ENCODE measurements at regions not wholly inside any gene's neighbourhood (a gene's known extent, or its start where the extent isn't known, plus 50 kb on each side); places are given as distances from the start of the nearest gene placed in this dataset.

- Histone ChIP-seq H3K4me3 (ENCODE audit: low read depth, low read length, poor library complexity, severe bottlenecking) (no peak overlapping the region), H3K79me2 (ENCODE audit: insufficient read depth, low read depth, low read length) (no peaks in the 10 kb centered on the region), H3K36me3 (ENCODE audit: insufficient read depth, low read length) (no peaks in the 10 kb centered on the region), H4K20me1 (ENCODE audit: insufficient read depth, low read length) (no peaks in the 10 kb centered on the region), H3K9me3 (ENCODE audit: low read length) (no peaks in the 10 kb centered on the region), H3K4me2 (ENCODE audit: low read length) (no peak overlapping the region), H3K27ac (ENCODE audit: low read depth, low read length, poor library complexity, severe bottlenecking) (no peak overlapping the region), H3K9me2 (ENCODE audit: insufficient read depth, low read length) (no peaks in the 10 kb centered on the region), H3K4me1 (ENCODE audit: insufficient read depth, low read length, poor library complexity, severe bottlenecking) (no peaks in the 10 kb centered on the region), H2AFZ (ENCODE audit: low read length) (no peak overlapping the region)
- POLR2A ChIA-PET: no interaction called here
- TF ChIP-seq CTCF (conservative IDR thresholded peaks at IDR 0.05; ENCODE audit: low read length) (no peak), EZH2phosphoT487 (IDR thresholded peaks at IDR 0.05; ENCODE audit: borderline replicate concordance, low read depth, low read length) (no peak)
- CTCF ChIA-PET (ENCODE audit: unreplicated experiment): no interaction called here
- intact Hi-C loops (cut with micrococcal nuclease; ENCODE audit: unreplicated experiment): no loop called here
- no peak for DNase-seq (ENCODE audit: low spot score)
- BruUV-seq (replicated peaks): no TSS peak
Measured at GRCh38 chr5:4674166-4674565, 466.0 kb upstream of the ADAMTS16 start.

GRCh38 chr5:4676934-4677333, 463.2 kb upstream of the ADAMTS16 start:
- Histone ChIP-seq H3K4me3 (ENCODE audit: low read depth, low read length, poor library complexity, severe bottlenecking) (no peak overlapping the region), H3K9me3 (ENCODE audit: low read length) (no peaks in the 10 kb centered on the region), H3K4me2 (ENCODE audit: low read length) (no peak overlapping the region), H3K36me3 (ENCODE audit: insufficient read depth, low read length) (no peaks in the 10 kb centered on the region), H4K20me1 (ENCODE audit: insufficient read depth, low read length) (no peaks in the 10 kb centered on the region), H3K27ac (ENCODE audit: low read depth, low read length, poor library complexity, severe bottlenecking) (no peak overlapping the region), H3K4me1 (ENCODE audit: insufficient read depth, low read length, poor library complexity, severe bottlenecking) (no peaks in the 10 kb centered on the region), H2AFZ (ENCODE audit: low read length) (no peak overlapping the region), H3K79me2 (ENCODE audit: insufficient read depth, low read depth, low read length) (no peaks in the 10 kb centered on the region), H3K9me2 (ENCODE audit: insufficient read depth, low read length) (no peaks in the 10 kb centered on the region)
- TF ChIP-seq EZH2phosphoT487 (IDR thresholded peaks at IDR 0.05; ENCODE audit: borderline replicate concordance, low read depth, low read length) (no peak), CTCF (conservative IDR thresholded peaks at IDR 0.05; ENCODE audit: low read length) (no peak)
- no peak for DNase-seq (ENCODE audit: low spot score)
- intact Hi-C loops (cut with micrococcal nuclease; ENCODE audit: unreplicated experiment): no loop called here
- POLR2A ChIA-PET: no interaction called here
- CTCF ChIA-PET (ENCODE audit: unreplicated experiment): no interaction called here
- no TSS peak for BruUV-seq (replicated peaks)

GRCh38 chr5:4684946-4685345, 455.2 kb upstream of the ADAMTS16 start:
- no peaks in the 10 kb centered on the region for H3K9me2 ChIP-seq (ENCODE audit: insufficient read depth, low read length)
- H3K9me3 ChIP-seq (ENCODE audit: low read length): no peaks in the 10 kb centered on the region
- H3K36me3 ChIP-seq (ENCODE audit: insufficient read depth, low read length): no peaks in the 10 kb centered on the region
- no peak overlapping the region for H2AFZ ChIP-seq (ENCODE audit: low read length)
- TF ChIP-seq EZH2phosphoT487 (IDR thresholded peaks at IDR 0.05; ENCODE audit: borderline replicate concordance, low read depth, low read length) (no peak), CTCF (conservative IDR thresholded peaks at IDR 0.05; ENCODE audit: low read length) (no peak)
- no peaks in the 10 kb centered on the region for H3K79me2 ChIP-seq (ENCODE audit: insufficient read depth, low read depth, low read length)
- no peak overlapping the region for H3K4me3 ChIP-seq (ENCODE audit: low read depth, low read length, poor library complexity, severe bottlenecking)
- H3K27ac ChIP-seq (ENCODE audit: low read depth, low read length, poor library complexity, severe bottlenecking): no peak overlapping the region
- CTCF ChIA-PET (ENCODE audit: unreplicated experiment): no interaction called here
- H3K4me2 ChIP-seq (ENCODE audit: low read length): no peak overlapping the region
- POLR2A ChIA-PET: no interaction called here
- no TSS peak for BruUV-seq (replicated peaks)
- H4K20me1 ChIP-seq (ENCODE audit: insufficient read depth, low read length): no peaks in the 10 kb centered on the region
- no peak for DNase-seq (ENCODE audit: low spot score)
- H3K4me1 ChIP-seq (ENCODE audit: insufficient read depth, low read length, poor library complexity, severe bottlenecking): no peaks in the 10 kb centered on the region
- intact Hi-C loops (cut with micrococcal nuclease; ENCODE audit: unreplicated experiment): no loop called here

Data from OCI-LY7 (cell line).